Fibroblast of pulmonary artery (primary cell): ENCODE measurements at regions not wholly inside any gene's neighbourhood (a gene's known extent, or its start where the extent isn't known, plus 50 kb on each side); places are given as distances from the start of the nearest gene placed in this dataset.
"Not testable (repeated sequence)": the region's sequence is repeated elsewhere in the genome, so short reads cannot be mapped to it uniquely, and the experiment has no call there.

Experiments
- DNase-seq: peaks from one replicate; pipeline ENCODE4 v3.0.0-alpha.2; 2010; ENCODE audit warnings: low read depth
- H3K4me3 ChIP-seq: replicated peaks from 2 replicates; pipeline ENCODE4 v1.5.1; 2011; ENCODE audit warnings: low read depth, mild to moderate bottlenecking, control low read depth, low read length, moderate library complexity
- CTCF ChIP-seq: IDR thresholded peaks from 2 replicates; pipeline ENCODE4 v1.5.1; 2011; ENCODE audit warnings: mild to moderate bottlenecking, control low read depth, low read length, inconsistent platforms; ENCODE audit errors: missing control alignments

DNA sequence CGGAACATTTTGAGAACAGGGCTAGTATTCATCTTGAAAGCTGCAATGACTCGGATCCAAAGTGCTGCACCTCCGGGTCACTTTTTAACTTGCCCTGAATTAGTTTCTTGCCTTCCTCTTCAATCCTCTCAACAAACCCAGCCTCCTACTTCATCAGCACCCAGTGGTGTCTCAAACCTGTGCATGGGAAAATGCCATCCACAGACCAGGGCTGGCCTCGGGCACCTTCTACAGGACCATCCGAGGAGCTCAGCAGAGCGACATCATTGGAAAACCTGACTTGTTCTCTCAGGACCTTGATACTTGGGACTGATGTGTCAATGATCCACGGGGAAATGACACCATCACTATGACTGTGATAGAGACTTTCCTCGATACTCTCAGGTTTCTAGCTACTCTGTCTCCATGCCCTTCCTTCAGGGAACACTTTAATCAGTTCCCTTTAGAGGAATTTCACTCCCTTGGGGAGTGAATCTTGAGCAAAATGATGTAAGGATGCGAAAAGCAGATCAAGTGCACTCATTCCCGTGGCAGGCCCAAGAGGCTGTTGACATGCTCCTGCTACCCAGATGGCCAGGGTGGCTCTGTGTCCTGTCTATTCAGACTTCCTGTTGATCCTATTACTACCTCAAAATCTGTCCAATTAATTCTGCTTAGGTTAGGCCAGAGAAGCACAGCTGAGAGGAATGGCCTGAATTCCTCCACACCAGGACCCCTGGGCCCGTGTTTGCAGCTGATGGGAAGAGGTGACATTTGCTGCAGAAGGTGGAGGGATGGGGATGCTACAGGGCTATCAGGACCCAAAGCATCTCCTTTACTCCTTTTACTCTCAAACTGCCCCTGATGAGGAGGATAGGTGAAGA lies 96.5 kb upstream of the SLC25A48 start:
- TF ChIP-seq CTCF = no peak
- DNase-seq = no peak
- H3K4me3 ChIP-seq = no peak overlapping the region

- not testable (repeated sequence) for H3K4me3 ChIP-seq, DNase-seq
Observed at GRCh38 chr5:135736952-135737351, 97.5 kb upstream of the SLC25A48 start.

DNA sequence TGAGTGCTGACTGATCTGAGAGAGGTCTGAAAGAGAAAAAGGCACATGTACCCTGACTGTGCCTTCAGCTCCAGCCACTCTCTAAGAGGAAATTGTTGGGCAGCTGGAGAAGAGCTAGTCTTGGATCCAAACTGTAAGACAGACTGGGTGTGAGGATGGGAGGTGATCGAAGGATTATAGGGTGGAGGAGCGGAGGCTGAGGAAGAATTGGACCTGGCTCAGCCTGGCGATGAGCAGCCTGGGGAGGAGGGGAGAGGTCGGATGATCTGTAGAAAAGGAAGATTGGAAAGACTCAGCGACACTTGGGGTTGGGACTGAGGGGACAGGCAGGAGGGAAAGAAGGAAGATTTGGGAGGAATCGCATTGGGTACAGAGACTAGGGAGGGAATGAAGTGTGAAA lies 98.6 kb upstream of the SLC25A48 start:
- TF ChIP-seq CTCF = no peak
- H3K4me3 ChIP-seq = no peak overlapping the region
- DNase-seq = no peak

DNA sequence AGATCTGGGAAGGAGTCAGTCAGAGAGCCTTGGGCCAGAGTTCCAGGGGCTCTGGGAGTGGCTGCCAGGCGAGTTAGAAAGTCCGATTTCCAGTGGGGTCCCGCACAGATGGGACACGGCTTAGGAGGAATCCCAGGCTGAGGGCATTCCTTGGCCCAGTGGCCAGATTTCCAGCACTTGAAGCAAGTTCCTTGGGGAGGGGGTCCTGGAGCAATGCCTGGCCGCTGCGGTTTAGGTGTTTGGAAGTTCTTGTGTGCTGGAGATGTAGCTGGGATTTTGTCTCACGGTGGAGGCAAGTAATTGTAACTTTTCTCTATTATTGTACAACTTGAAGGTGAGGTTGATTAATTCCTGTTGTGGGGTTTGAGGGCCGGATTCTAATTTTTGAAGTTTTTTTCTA lies 99.5 kb upstream of the SLC25A48 start:
- DNase-seq, H3K4me3 ChIP-seq: not testable (repeated sequence)

DNA sequence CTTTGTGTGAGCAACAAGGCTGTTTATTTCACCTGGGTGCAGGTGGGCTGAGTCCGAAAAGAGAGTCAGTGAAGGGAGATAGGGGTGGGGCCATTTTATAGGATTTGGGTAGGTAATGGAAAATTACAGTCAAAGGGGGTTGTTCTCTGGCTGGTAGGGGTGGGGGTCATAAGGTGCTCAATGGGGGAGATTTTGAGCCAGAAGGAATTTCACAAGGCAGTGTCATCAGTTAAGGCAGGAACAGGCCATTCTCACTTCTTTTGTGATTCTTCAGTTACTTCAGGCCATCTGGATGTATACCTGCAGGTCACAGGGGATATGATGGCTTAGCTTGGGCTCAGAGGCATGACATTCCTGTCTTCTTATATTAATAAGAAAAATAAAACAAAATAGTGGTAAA lies 103.4 kb upstream of the SLC25A48 start:
- not testable (repeated sequence) for H3K4me3 ChIP-seq, DNase-seq

DNA sequence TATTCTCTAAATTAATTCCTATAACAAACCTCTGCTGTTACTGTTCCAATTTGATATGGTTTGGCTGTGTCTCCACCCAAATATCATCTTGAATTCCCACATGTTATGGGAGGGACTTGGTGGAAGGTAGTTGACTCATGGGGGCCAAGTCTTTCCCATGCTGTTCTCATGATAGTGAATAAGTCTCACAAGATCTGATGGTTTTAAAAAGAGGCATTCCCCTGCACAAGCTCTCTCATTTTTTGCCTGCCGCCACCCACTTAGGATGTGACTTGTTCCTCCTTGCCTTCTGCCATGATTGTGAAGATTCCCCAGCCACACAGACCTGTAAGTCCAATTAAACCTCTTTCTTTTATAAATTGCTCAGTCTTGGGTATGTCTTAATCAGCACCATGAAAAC lies 104.3 kb upstream of the SLC25A48 start:
- H3K4me3 ChIP-seq, DNase-seq: not testable (repeated sequence)

GRCh38 chr5:135729321-135729786 lies 105.1 kb upstream of the SLC25A48 start:
- no peak for DNase-seq
- TF ChIP-seq CTCF = no peak
- H3K4me3 ChIP-seq = no peak overlapping the region

- no peak for TF ChIP-seq CTCF
- H3K4me3 ChIP-seq = no peak overlapping the region
- DNase-seq = no peak
Observed at GRCh38 chr5:135724617-135725016, 109.8 kb upstream of the SLC25A48 start.

DNA sequence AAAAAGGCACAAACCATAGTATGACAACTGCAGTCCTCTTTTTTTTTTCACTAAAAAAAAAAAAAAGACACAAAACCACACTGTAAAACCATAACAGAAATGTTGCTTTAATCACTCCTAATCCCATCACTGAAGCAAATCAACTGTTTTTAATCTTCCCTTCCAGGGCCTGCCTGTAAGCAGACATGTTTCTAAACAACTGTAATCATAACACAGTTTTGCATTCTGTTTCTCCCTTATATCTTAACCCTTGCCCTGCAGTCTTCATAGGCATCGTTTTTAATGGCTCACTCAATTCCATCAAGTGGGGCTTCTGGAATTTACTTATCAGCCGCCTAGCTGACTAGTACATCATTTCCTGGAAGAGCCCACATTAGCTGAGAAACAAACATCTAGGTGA lies 111.0 kb upstream of the SLC25A48 start:
- TF ChIP-seq CTCF = no peak
- DNase-seq = no peak
- no peak overlapping the region for H3K4me3 ChIP-seq
